GM19240 (cell line): ENCODE measurements at regions not wholly inside any gene's neighbourhood (a gene's known extent, or its start where the extent isn't known, plus 50 kb on each side); places are given as distances from the start of the nearest gene placed in this dataset.
"Not testable (repeated sequence)": the region's sequence is repeated elsewhere in the genome, so short reads cannot be mapped to it uniquely, and the experiment has no call there.

Experiments used
- DNase-seq: peaks from one replicate; pipeline ENCODE4 v3.0.0; 2011; ENCODE audit warnings: low spot score; ENCODE audit not compliant: insufficient read length

DNA sequence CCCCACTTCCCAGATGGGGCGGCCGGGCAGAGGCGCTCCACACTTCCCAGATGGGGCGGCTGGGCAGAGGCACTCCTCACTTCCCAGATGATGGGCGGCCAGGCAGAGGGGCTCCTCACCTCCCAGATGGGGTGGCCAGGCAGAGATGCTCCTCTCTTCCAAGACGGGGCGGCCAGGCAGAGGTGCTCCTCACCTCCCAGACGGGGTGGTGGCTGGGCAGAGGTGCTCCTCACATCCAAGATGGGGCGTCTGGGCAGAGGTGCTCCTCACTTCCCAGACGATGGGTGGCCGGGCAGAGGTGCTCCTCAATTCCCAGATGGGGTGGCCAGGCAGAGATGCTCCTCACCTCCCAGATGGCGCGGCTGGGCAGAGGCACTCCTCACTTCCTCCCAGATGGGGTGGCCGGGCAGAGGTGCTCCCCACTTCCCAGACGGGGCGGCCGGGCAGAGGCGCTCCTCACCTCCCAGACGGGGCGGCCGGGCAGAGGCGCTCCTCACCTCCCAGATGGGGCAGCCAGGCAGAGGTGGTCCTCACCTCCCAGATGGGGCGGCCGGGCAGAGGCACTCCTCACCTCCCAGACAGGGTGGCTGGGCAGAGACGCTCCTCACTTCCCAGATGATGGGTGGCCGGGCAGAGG is 275.2 kb downstream of the LIPI start:
- not testable (repeated sequence) for DNase-seq

DNA sequence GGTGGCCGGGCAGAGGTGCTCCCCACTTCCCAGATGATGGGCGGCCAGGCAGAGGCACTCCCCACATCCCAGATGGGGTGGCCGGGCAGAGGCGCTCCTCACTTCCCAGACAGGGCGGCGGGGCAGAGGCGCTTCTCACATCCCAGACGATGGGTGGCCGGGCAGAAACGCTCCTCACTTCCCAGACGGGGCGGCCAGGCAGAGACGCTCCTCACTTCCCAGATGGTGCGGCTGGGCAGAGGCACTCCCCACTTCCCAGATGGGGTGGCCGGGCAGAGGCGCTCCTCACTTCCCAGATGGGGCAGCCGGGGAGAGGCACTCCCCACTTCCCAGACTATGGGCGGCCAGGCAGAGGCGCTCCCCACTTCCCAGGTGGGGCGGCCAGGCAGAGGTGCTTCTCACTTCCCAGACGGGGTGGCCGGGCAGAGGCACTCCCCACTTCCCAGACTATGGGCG is 275.8 kb downstream of the LIPI start:
- not testable (repeated sequence) for DNase-seq

DNA sequence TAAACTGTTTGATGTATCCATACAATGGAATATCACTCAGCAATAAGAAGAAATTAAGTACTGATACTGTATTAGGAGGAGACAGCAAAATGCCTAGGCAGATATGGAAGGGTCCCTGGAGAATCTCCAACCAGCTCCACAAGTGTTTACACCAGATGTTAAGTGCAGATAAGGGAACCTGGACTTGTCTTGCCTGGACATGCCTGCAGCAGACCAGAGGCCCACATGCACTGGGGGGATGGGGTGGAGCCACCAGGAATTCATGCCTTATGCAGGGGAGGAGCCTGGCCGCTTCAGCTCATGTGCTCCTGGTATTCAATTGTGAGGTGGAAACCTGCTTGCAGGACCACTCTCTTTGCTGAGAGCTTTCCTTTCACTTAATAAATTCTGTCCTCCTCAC is 287.6 kb downstream of the LIPI start:
- not testable (repeated sequence) for DNase-seq

DNA sequence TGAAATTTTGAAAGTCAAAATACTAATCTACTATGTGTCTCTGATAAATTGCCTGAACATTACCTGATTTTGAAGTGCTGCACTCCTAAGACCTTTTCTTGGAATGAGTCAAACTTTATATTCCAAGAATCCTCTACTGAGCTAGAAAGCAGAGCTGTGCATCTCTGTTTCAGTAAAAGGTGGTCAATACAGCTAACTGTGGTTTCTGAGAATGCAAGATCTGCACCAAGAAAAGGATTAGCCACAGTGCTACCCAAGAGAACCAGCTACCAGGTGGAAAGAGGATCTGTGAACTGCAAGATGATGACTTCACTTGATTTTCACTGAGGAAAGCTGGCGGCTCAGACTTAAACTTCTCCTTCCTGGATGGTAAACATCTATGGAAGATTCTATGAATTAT is 289.3 kb downstream of the LIPI start:
- DNase-seq = not testable (repeated sequence)

DNA sequence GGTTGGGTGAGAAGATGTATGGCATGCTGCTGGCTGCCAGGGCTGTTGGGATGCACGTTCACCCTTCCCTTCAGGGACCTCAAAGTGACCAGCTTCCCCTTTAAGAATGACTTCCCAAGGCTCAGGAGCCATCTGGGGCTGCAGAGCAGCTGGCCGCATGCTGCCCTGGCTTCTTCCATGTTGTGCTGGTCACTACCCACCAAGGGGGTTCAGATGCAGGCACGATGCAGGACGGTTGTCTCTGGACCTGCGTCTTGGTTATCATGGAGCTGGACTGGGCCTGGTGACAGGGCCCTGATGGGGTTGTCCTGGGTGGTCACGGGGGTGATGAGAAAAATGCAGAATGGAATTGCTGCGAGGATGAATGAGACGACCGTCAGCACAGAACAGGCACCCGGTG is 297.8 kb downstream of the POTED start:
- not testable (repeated sequence) for DNase-seq

DNA sequence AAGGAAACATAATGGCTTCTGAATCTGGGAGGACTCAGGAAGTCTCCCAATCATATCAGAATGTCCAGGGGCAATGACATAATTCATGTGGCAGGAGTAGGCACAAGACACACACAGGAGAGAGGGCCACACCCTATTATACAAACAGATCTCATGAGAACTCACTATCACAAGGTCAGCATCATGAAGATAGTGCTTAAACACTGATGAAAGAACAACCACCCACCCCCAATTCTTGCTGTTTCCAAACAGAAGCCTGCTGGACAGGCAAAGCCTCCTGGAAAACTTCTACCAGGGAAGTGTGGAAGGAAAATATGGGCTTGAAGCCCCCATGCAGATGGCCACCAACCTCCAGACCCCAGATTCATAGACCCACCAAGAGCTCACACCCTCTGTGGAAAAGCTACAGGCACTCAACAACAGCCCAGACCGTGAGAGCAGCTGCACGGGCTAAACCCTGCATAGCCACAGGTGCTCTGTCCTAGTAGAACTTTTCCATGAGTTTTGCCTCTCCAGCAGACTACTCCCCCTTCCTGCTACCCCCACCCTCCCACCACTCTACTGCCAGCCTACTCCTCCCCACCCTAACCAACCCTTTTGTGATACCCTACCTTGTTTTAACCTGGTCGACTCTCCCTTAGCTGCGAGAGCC is 287.1 kb downstream of the POTED start:
- DNase-seq = not testable (repeated sequence)

DNA sequence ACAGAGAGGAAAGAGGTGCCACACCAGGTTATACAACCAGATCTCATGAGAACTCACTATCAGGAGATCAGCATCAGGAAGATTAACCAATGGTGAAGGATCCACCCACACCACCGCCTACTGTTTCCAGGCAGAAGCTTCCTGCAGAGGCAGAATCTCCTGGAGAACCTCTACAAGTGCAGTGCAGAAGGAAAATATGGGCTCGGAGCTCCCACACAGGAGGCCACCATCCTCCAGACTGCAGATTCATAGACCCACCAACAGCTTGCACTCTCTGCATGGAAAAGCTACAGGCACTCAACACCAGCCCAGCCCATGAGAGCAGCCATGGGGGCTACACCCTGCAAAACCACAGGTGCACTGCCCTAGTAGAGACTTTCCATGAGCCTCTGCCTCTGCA is 284.0 kb downstream of the POTED start:
- DNase-seq = not testable (repeated sequence)

DNA sequence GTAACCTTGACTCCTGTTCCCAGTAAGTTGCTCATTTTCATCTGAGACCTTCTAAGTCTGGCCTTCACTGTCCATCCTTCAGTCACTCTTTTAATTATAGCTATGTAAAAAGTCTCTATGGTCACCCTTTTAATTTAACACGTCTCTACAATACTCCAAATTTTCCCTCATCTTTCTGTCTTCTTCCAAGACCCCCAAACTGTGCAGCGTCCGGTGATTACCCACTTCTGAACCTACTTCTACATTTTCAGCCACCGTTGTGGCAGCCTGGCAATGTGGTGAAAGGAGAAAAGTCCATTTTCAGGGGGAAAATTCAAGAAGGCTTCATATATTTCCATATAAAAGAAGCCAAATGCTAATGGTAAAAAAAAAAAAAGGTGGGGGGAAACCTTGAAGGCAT is 283.4 kb downstream of the POTED start:
- DNase-seq = not testable (repeated sequence)

DNA sequence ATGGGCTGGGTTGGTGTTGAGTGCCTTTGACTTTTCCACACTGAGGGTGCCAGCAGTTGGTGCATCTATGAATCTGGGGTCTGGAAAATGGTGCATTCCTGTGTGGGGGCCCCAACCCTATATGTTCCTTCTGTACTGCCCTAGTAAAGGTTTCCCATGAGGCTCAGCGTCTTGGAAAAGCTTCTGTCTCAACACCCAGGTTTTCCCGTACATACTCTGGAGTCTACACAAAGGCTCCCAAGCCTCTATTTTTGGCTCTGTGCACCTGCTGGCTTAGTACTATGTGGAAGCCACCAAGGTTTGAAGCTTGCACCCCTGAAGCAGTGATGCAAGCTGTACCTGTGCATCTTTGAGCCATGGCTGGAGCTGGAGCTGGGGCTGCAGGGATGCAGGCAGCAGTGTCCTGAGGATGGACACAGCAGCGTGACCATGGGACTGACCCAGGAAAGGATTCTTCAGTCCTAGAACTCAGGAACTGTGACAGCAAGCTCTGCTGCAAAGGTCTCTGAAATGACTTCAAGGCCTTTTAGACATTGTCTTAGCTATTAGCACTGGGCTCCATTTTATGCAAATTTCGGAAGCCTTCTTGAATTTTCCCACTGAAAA is 282.7 kb downstream of the POTED start:
- DNase-seq = not testable (repeated sequence)

DNA sequence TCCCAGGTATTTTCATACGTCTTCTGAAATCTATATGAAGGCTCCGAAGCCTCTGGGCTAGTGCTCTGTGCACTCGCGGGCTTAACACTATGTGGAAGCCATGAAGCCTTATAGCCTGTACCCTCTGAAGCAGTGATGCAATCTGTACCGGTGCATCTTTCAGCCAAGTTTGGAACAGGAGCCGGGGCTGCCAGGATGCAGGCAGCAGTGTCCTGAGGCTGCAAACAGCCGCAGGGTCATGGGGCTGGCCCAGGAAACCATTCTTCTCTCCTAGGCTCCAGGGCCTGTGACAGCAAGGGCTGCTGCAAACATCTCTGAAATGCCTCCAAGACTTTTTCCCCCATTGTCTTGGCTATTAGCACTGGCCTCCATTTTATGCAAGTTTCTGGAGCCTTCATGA is 279.6 kb downstream of the POTED start:
- DNase-seq = not testable (repeated sequence)

DNA sequence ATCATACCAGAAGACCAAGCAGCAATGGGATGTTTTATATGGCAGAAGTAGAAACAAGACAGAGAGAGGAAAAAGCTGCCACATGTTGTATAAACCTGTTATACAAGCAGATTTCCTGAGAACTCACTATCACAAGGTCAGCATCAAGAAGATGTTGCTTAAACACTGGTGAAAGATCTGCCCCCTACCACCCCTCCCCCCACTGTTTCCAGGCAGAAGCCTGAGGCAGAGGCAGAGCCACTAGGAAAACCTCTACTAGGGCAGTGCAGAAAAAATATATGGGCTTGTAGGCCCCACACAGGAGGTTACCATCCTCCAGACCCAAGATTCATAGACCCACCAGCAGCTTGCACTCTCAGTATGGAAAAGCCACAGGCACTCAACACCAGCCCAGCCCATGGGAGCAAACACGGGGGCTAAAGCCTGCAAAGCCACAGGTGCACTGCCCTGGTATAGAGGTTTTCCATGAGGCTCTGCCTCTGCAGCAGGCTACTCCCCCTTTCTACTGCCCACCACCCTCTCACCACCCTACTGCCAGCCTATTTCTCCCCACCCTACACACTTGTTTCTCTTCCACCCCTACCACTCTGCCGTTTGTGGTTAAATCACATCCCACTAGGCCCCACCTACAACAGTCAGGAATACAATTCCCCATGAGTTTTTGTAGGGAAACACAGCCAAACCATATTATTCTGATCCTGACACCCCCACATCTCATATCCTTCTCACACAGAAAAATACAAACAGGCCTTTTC is 274.2 kb downstream of the POTED start:
- not testable (repeated sequence) for DNase-seq

DNA sequence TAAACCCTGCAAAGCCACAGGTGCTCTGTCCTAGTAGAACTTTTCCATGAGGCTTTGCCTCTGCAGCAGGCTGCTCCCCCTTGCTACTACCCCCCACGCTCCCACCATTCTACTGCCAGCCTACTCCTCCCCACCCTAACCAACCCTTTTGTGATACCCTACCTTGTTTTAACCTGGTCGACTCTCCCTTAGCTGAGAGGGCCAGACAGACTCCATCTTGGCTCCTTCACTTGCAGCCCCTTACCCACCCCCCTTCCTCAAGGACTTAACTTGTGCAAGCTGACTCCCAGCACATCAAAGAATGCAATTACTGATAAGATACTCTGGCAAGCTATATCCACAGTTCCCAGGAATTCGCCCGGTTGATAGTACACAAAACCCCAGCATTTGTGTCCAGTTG is 267.9 kb downstream of the POTED start:
- DNase-seq = not testable (repeated sequence)

DNA sequence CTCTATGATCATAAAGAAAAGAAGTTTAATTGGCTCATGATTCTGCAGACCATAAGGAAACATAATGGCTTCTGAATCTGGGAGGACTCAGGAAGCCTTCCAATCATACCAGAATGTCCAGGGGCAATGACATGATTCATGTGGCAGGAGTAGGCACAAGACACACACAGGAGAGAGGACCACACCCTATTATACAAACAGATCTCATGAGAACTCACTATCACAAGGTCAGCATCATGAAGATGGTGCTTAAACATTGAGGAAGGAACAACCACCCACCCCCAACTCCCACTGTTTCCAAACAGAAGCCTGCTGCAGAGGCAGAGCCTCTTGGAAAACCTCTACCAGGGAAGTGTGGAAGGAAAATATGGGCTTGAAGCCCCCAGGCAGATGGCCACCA is 267.4 kb downstream of the POTED start:
- DNase-seq = not testable (repeated sequence)

DNA sequence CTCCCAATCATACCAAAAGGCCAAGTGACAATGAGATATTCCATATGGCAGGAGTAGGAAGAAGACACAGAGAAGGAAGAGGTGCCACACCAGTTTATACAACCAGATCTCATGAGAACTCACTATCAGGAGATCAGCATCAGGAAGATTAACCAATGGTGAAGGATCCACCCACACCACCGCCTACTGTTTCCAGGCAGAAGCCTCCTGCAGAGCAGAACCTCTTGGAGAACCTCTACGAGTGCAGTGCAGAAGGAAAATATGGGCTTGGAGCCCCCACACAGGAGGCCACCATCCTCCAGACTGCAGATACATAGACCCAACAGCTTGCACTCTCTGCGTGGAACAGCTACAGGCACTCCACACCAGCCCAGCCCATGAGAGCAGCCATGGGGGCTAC is 264.4 kb downstream of the POTED start:
- not testable (repeated sequence) for DNase-seq

DNA sequence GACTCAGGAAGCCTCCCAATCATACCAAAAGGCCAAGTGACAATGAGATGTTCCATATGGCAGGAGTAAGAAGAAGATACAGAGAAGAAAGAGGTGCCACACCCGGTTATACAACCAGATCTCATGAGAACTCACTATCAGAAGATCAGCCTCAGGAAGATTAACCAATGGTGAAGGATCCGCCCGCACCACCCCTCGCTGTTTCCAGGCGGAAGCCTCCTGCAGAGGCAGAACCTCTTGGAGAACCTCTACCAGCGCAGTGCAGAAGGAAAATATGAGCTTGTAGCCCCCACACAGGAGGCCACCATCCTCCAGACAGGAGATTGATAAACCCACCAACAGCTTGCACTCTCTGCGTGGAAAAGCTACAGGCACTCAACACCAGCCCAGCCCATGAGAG is 245.1 kb downstream of the POTED start:
- no peak for DNase-seq

DNA sequence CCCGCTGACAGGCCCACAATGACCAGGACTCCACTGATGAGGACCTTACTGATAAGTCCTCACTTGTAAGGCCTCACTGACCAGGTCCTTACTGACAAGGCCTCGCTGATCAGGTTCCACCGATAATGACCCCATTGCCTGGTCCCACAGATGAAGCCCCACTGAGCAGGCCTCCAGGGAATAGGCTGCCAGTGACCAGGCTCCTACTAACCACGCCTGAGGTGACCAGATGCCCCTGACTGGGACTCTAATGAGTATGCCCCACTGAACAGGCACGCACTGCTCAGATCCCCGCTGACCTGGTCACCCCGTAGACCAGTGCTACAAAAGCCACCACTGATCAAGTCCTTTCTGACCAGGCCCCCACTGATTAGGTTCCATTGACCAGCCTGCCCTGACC is 241.2 kb downstream of the POTED start:
- DNase-seq = not testable (repeated sequence)

DNA sequence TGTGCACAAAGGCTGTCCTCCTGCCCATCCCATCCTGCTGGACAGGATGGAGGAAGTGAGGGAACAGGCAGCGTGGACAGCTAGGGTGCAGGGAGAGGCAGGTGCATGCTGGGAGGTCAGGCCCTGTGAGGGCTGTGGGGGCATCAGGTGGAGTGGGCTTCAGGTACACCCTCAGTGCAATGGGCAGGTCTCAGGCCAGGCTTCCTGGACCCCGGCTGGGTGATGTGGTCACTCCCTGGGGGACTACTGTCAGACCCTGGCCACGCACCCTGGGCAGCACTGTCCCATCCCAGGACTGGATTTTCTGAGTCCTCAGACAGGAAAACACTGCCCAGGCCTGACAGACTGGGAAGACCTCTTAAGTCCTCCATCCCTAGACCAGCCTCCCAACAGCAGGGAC is 239.9 kb downstream of the POTED start:
- not testable (repeated sequence) for DNase-seq

DNA sequence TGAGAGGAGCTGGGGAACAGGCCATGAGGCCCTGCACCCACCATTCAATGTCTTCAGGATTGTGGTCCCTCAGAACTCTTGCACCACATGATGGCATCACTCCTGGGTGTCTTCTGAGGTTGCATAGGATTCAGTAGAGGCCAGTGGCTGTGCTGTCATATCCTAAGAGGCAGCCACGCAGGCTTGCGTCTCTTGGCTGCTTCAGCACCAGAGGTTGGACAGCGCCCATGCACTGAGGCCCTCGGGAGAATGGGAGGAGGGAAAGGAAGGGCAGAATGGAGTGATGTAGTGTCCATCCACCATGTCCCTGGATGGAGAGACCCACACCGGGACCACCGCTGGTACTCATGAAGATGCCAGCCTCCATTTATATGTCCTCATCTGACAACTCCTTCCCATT is 237.1 kb downstream of the POTED start:
- not testable (repeated sequence) for DNase-seq

DNA sequence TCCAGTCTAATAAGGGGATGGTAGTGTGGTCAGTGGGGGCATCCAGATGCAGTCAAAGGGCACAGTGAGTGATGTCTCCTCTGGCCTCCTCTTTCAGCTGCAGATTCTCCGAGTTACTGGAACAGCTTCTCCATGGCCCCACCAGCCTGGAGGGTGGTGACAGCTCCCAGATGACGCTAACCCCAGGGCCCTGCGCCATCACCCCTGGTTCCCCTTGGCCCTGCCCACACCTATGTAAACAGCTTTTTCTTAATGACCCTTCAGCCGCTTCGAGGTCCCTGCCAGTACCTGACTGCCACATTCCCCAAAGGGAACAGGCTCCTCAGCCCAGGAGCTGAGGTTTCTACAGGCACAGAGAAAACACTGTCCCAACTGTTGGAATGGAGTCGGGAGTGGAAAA is 235.0 kb downstream of the POTED start:
- DNase-seq = not testable (repeated sequence)

DNA sequence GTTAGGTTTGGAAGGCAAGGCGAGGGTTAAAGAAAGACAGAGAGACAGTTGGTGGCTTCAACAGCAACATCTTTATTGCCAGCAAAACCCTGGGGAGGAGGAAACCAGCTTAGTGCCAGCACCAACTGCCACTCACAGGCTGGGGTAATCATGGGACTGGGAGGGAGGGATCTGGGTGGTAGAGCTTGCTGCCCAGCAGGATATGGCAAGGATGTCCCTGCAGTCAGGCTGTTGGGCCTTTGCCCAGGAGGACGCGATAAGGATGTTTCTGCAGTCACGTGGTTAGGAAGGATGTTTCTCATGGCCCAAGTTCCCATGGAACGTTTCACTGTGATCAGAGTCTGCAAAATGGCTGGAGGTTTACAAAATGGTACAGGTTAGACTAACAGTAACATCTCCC is 233.5 kb downstream of the POTED start:
- DNase-seq = not testable (repeated sequence)

DNA sequence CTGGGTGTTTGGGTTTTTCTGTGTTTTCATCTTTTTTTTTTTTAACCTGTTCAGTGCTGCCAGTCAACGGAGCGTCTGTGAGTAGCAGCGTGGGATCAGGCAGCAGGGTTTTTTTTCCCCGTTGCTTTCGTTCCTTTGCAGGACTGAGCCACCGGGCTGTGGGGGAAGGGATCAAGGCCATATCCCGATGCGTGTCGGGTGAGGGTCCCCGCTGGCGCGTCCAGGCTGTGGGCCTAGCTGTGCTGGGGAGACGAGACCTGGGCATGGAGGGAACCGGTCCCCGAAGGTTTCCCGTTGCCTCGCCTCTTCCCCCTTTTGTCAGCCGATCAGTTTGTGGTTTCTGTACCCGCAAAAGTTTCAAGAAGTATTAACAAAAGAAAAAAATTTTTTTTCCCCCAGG is 218.1 kb downstream of the POTED start:
- not testable (repeated sequence) for DNase-seq

DNA sequence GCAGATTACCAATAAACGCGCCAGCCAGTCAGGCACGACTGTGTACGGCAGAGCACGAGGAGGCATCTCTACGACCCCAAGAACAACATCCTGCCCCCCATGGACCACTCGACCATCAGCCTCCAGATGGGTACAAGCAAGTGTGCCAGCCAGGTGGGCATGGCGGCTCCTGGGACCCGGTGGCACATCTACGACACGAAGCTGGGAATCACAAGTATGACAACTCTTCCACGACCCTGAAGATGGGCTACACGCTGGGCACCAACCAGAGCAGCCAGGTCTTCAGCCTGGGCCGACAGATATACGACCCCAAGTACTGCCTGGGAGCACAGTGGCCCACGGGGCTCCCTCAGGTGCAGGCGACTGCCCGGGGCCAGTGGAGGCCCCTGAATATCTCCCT is 217.6 kb downstream of the POTED start:
- DNase-seq = no peak
